ENCODE measurements at regions not wholly inside any gene's neighbourhood (a gene's known extent, or its start where the extent isn't known, plus 50 kb on each side); places are given as distances from the start of the nearest gene placed in this dataset.

- H3K27ac Mint-ChIP-seq (ENCODE audit: unreplicated experiment): no peak overlapping the region
- no peak for DNase-seq (ENCODE audit: low read depth, low spot score)
- no peaks in the 10 kb centered on the region for H3K9me3 Mint-ChIP-seq
- H3K36me3 Mint-ChIP-seq (ENCODE audit: low read depth): no peaks in the 10 kb centered on the region
- H3K4me3 Mint-ChIP-seq: no peak overlapping the region
- no peak for TF ChIP-seq CTCF (conservative IDR thresholded peaks at IDR 0.05)
- peaks cover 2% of the 10 kb centered on the region for H3K27me3 Mint-ChIP-seq (ENCODE audit: low read depth)
- H3K4me1 Mint-ChIP-seq: peaks cover 1% of the 10 kb centered on the region
Observed at GRCh38 chr14:100649173-100649519, 61.9 kb upstream of the BEGAIN start.

DNA sequence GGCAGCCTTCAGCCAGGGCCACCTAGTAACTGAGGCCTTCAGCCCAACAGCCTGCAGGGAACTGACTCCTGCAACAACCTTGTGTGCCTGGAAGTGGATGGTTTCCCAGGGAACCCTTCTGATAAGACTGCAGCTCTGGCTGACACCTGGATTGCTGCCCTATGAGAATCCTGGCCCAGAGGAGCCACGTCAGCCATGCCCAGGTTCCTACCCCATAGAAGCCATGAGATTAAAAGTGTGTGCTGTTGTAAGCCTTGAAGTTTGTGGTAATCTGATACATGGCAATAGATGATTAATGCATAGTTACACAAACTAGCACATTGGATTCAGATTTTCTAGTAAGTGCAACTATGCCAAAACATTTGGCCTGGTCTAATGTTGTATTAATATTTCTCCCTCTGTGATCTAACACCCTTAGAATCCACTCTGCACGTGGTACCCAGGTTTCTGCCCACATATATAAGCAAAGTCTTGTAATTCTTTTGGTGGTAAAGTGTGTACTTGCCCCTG, 64.8 kb upstream of the BEGAIN start:
- DNase-seq (ENCODE audit: low read depth, low spot score): no peak
- Mint-ChIP-seq H3K9me3 (no peaks in the 10 kb centered on the region), H3K4me3 (no peak overlapping the region), H3K27ac (ENCODE audit: unreplicated experiment) (no peak overlapping the region), H3K4me1 (peaks cover 4% of the 10 kb centered on the region), H3K27me3 (ENCODE audit: low read depth) (no peaks in the 10 kb centered on the region), H3K36me3 (ENCODE audit: low read depth) (no peaks in the 10 kb centered on the region)
- no peak for TF ChIP-seq CTCF (conservative IDR thresholded peaks at IDR 0.05)

- Mint-ChIP-seq H3K27ac (ENCODE audit: unreplicated experiment) (no peak overlapping the region), H3K4me3 (no peak overlapping the region), H3K27me3 (ENCODE audit: low read depth) (no peaks in the 10 kb centered on the region), H3K36me3 (ENCODE audit: low read depth) (no peaks in the 10 kb centered on the region), H3K4me1 (peaks cover 4% of the 10 kb centered on the region), H3K9me3 (no peaks in the 10 kb centered on the region)
- DNase-seq (ENCODE audit: low read depth, low spot score): no peak
- no peak for TF ChIP-seq CTCF (conservative IDR thresholded peaks at IDR 0.05)
Observed at GRCh38 chr14:100652744-100653143, 65.5 kb upstream of the BEGAIN start.

GRCh38 chr14:100653409-100653808, 66.2 kb upstream of the BEGAIN start:
- peak; percentile 63 for TF ChIP-seq CTCF (conservative IDR thresholded peaks at IDR 0.05)
- no peak overlapping the region for H3K4me3 Mint-ChIP-seq
- peaks cover 4% of the 10 kb centered on the region for H3K4me1 Mint-ChIP-seq
- H3K36me3 Mint-ChIP-seq (ENCODE audit: low read depth): no peaks in the 10 kb centered on the region
- no peaks in the 10 kb centered on the region for H3K9me3 Mint-ChIP-seq
- no peaks in the 10 kb centered on the region for H3K27me3 Mint-ChIP-seq (ENCODE audit: low read depth)
- no peak overlapping the region for H3K27ac Mint-ChIP-seq (ENCODE audit: unreplicated experiment)
- DNase-seq (ENCODE audit: low read depth, low spot score): no peak

GRCh38 chr14:100654025-100654813, 67.0 kb upstream of the BEGAIN start:
- H3K36me3 Mint-ChIP-seq (ENCODE audit: low read depth): no peaks in the 10 kb centered on the region
- no peak overlapping the region for H3K4me3 Mint-ChIP-seq
- no peak overlapping the region for H3K27ac Mint-ChIP-seq (ENCODE audit: unreplicated experiment)
- DNase-seq (ENCODE audit: low read depth, low spot score): no peak
- no peak for TF ChIP-seq CTCF (conservative IDR thresholded peaks at IDR 0.05)
- peaks cover 4% of the 10 kb centered on the region for H3K4me1 Mint-ChIP-seq
- no peaks in the 10 kb centered on the region for H3K9me3 Mint-ChIP-seq
- no peaks in the 10 kb centered on the region for H3K27me3 Mint-ChIP-seq (ENCODE audit: low read depth)

Measured in neural crest cell (in vitro differentiated cells).